ENCODE measurements at regions not wholly inside any gene's neighbourhood (a gene's known extent, or its start where the extent isn't known, plus 50 kb on each side); places are given as distances from the start of the nearest gene placed in this dataset.

DNA sequence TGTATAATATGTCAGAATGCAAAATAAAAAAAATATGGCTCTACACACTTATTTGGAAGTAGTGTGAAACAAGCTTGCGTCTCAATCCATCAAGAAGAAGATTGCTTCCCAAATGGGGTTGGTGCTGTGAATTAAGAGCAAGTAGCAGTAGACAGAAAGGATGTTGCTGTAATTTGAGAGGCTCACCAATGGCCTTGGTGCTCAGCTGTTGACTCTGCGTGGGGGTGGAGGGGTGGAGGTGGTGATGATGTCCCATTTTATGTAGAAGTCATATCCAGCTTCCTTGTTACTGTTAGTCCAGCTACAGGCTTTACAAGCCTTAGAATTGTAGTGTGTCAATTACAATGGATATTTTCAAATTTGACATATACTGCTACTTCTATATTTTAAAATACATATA is 223.4 kb upstream of the RND3 start:
- POLR2A ChIA-PET (ENCODE audit: unreplicated experiment), result interaction anchor here (0.5 kb wide), 1 partner anchor 923 kb away, joined by 6 read pairs; no protein-coding TSS in a partner anchor

GRCh38 chr2:150710041-150710440 is 222.6 kb upstream of the RND3 start:
- CTCF ChIA-PET, result no interaction called here

More for the DNA sequence above, 223.4 kb upstream of the RND3 start:
- no peaks in the 10 kb centered on the region for H3K36me3 ChIP-seq (ENCODE audit: low read depth)
- no peak for DNase-seq
- TF ChIP-seq EZH2 (IDR thresholded peaks at IDR 0.05; ENCODE audit: low read depth) (no peak), CTCF (conservative IDR thresholded peaks at IDR 0.05) (no peak)
- H3K4me2 ChIP-seq, result no peak overlapping the region
- no peaks in the 10 kb centered on the region for H3K4me1 ChIP-seq (replicated peaks; ENCODE audit: insufficient read depth)
- no peaks in the 10 kb centered on the region for H3K9me3 ChIP-seq (ENCODE audit: insufficient read depth, low read depth)
- H3F3A ChIP-seq (ENCODE audit: insufficient read depth, low read depth), result no peaks in the 10 kb centered on the region
- CTCF ChIA-PET, result no interaction called here
- H3K79me2 ChIP-seq (ENCODE audit: low read depth), result no peaks in the 10 kb centered on the region
- no peaks in the 10 kb centered on the region for H3K27me3 ChIP-seq (ENCODE audit: insufficient read depth, low read depth)
- intact Hi-C loops (cut with micrococcal nuclease; ENCODE audit: unreplicated experiment), result no loop called here
- no peaks in the 10 kb centered on the region for H4K20me1 ChIP-seq (ENCODE audit: insufficient read depth)
- no peak overlapping the region for H3K4me3 ChIP-seq
- no peak overlapping the region for H3K27ac ChIP-seq
- H3K9me2 ChIP-seq (ENCODE audit: insufficient read depth), result no peaks in the 10 kb centered on the region
- no TSS peak for BruUV-seq (replicated peaks)
- H2AFZ ChIP-seq, result no peak overlapping the region

GRCh38 chr2:150706561-150706960 is 219.1 kb upstream of the RND3 start:
- Histone ChIP-seq H2AFZ (no peak overlapping the region), H3K4me2 (no peak overlapping the region), H3F3A (ENCODE audit: insufficient read depth, low read depth) (no peaks in the 10 kb centered on the region), H4K20me1 (ENCODE audit: insufficient read depth) (no peaks in the 10 kb centered on the region), H3K27ac (no peak overlapping the region), H3K9me2 (ENCODE audit: insufficient read depth) (no peaks in the 10 kb centered on the region), H3K4me1 (replicated peaks; ENCODE audit: insufficient read depth) (no peaks in the 10 kb centered on the region), H3K4me3 (no peak overlapping the region), H3K79me2 (ENCODE audit: low read depth) (no peaks in the 10 kb centered on the region), H3K9me3 (ENCODE audit: insufficient read depth, low read depth) (no peaks in the 10 kb centered on the region), H3K36me3 (ENCODE audit: low read depth) (no peaks in the 10 kb centered on the region), H3K27me3 (ENCODE audit: insufficient read depth, low read depth) (no peaks in the 10 kb centered on the region)
- POLR2A ChIA-PET (ENCODE audit: unreplicated experiment), result no interaction called here
- BruUV-seq (replicated peaks), result no TSS peak
- intact Hi-C loops (cut with micrococcal nuclease; ENCODE audit: unreplicated experiment), result no loop called here
- CTCF ChIA-PET, result no interaction called here
- TF ChIP-seq CTCF (conservative IDR thresholded peaks at IDR 0.05) (no peak), EZH2 (IDR thresholded peaks at IDR 0.05; ENCODE audit: low read depth) (no peak)
- no peak for DNase-seq

More at GRCh38 chr2:150710041-150710440, 222.6 kb upstream of the RND3 start:
- Histone ChIP-seq H3F3A (ENCODE audit: insufficient read depth, low read depth) (no peaks in the 10 kb centered on the region), H4K20me1 (ENCODE audit: insufficient read depth) (no peaks in the 10 kb centered on the region), H3K27ac (no peak overlapping the region), H3K36me3 (ENCODE audit: low read depth) (no peaks in the 10 kb centered on the region), H3K4me2 (no peak overlapping the region), H3K9me3 (ENCODE audit: insufficient read depth, low read depth) (no peaks in the 10 kb centered on the region), H2AFZ (no peak overlapping the region), H3K79me2 (ENCODE audit: low read depth) (no peaks in the 10 kb centered on the region), H3K4me3 (no peak overlapping the region), H3K4me1 (replicated peaks; ENCODE audit: insufficient read depth) (no peaks in the 10 kb centered on the region), H3K9me2 (ENCODE audit: insufficient read depth) (no peaks in the 10 kb centered on the region), H3K27me3 (ENCODE audit: insufficient read depth, low read depth) (no peaks in the 10 kb centered on the region)
- TF ChIP-seq EZH2 (IDR thresholded peaks at IDR 0.05; ENCODE audit: low read depth), result no peak
- no peak for TF ChIP-seq CTCF (conservative IDR thresholded peaks at IDR 0.05)
- BruUV-seq (replicated peaks), result no TSS peak
- intact Hi-C loops (cut with micrococcal nuclease; ENCODE audit: unreplicated experiment), result no loop called here
- DNase-seq, result no peak
- POLR2A ChIA-PET (ENCODE audit: unreplicated experiment), result no interaction called here

All from PC-9 (cell line).